ENCODE measurements at regions not wholly inside any gene's neighbourhood (a gene's known extent, or its start where the extent isn't known, plus 50 kb on each side); places are given as distances from the start of the nearest gene placed in this dataset.
A peak's percentile ranks its signal among the peaks of the same experiment; 100 is the strongest.

DNA sequence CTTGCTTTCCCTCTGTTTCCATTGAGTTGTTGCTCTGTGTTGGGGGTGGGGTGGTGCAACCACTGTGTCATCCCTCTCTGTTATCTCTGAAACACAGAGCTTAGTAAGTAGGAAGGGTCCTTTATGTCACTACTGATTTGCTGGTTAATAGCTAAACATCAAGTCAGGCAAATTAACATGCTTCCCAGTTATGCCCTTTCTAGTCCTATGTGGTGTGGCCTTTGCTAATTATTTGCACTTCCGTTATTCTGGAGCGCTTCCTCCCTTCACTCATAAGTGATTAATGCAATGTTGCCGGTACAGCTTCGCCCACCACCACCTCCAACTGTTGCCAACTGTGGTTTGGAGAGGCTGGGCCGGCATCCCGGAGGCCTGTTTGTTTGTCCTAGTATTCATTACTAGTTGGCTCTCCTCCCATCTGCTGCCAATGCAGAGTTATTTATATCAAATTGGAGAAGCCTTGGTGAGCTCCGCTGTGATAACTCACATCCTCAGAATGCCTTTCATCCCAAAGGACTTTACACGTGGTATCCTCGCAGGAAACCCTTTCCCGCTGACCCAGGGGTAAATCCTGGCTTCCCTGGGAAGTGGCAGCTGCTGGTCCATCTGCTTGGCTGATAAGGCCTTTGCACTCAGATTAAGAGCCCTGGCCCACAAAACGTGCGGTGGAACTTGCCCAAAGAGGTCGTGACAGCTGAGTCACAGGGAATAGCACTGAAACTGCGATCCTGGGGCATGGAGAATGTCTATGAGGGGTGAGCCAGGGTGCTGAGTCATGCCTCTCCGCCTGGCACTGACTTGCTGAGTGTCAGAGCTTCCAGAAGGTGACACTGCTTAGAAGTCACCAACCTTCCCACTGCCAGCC, 72.0 kb upstream of the ZCCHC2 start:
- H3K27ac ChIP-seq (ENCODE audit: insufficient read depth, low read length, poor library complexity, severe bottlenecking): no peak overlapping the region
- DNase-seq: no peak

DNA sequence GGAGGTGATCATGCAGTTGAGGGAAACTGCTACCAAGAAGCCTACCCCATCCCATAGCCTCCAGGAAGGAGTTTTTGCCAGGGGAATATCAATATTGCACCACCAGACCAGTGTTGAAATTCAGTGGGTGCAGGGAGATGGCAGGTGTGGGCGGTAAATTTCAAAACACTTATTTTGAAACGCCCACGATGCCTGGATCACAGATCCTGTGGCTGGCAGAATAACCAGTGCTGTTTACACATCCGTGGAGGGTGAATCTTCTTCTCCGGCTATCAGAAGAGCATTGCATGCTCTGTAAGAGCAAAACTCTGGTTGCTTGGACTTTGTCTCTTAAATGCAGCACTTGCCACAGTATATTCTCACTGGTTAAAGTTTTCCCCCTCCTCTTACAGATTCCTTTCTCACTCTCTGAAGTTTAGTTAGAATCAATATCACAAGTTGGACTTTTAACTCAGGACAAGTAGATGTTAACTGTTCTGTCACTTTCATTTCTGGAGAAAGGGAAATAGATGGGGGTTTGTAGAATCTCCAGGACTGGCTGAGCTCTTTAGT, 70.5 kb upstream of the ZCCHC2 start:
- no peak overlapping the region for H3K4me3 ChIP-seq (ENCODE audit: low read depth, low read length)
- Mint-ChIP-seq H3K4me3 (no peak overlapping the region), H3K27me3 (peaks cover 25% of the 10 kb centered on the region), H3K27ac (no peak overlapping the region), H3K4me1 (peaks cover 0 to 6% (median 2%) of the 10 kb centered on the region in 4 donors), H3K9me3 (peaks cover 0 to 2% (median 0%) of the 10 kb centered on the region in 7 donors), H3K36me3 (no peaks in the 10 kb centered on the region)
- no peaks in the 10 kb centered on the region for H3K36me3 ChIP-seq (ENCODE audit: control insufficient read depth, insufficient read depth, low read length)
- no peaks in the 10 kb centered on the region for H3K4me1 ChIP-seq (ENCODE audit: control insufficient read depth, insufficient read depth, low read length, poor library complexity, severe bottlenecking)
- DNase-seq (no peak), ATAC-seq (ENCODE audit: low read depth in 2 of 2) (no peak)
- peaks cover 3% of the 10 kb centered on the region for H3K27me3 ChIP-seq (ENCODE audit: control insufficient read depth, insufficient read depth, low read length)
- H3K27ac ChIP-seq (ENCODE audit: insufficient read depth, low read length, poor library complexity, severe bottlenecking): no peak overlapping the region
- no peaks in the 10 kb centered on the region for H3K9me3 ChIP-seq (ENCODE audit: control insufficient read depth in 2 of 2, low read length in 2 of 2)

More for the DNA sequence above, 72.0 kb upstream of the ZCCHC2 start:
- Histone ChIP-seq H3K27me3 (ENCODE audit: control insufficient read depth, insufficient read depth, low read length) (no peaks in the 10 kb centered on the region), H3K9me3 (ENCODE audit: control insufficient read depth in 2 of 2, low read length in 2 of 2) (no peaks in the 10 kb centered on the region), H3K36me3 (ENCODE audit: control insufficient read depth, insufficient read depth, low read length) (no peaks in the 10 kb centered on the region), H3K4me1 (ENCODE audit: control insufficient read depth, insufficient read depth, low read length, poor library complexity, severe bottlenecking) (no peaks in the 10 kb centered on the region), H3K4me3 (ENCODE audit: low read depth, low read length) (no peak overlapping the region)
- Mint-ChIP-seq H3K4me3 (no peak overlapping the region), H3K36me3 (no peaks in the 10 kb centered on the region), H3K27me3 (peaks cover 21% of the 10 kb centered on the region), H3K4me1 (peaks cover 0 to 4% (median under 1%) of the 10 kb centered on the region in 4 donors), H3K9me3 (peaks cover 0 to 2% (median 0%) of the 10 kb centered on the region in 7 donors), H3K27ac (no peak overlapping the region)
- peak in 1 of 2 donors; percentile 40 for ATAC-seq (ENCODE audit: low read depth in 2 of 2)

DNA sequence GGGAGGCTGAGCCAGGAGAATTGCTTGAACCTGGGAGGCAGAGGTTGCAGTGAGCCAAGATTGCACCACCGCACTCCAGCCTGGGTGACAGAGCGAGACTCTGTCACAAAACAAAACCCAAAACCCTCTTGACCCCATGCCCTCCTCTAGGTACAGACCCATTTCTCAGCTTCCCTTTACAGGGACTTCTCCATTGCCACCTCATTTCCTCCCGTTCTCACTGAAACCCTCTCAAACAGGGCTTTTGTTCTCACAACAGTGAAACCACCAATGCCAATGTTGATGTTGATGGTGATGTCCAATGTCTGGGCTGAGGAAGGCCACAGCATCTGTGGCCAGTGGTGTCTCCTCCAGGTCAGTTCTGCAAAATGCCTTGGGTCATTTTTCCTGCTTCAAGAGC, 69.0 kb upstream of the ZCCHC2 start:
- ATAC-seq (ENCODE audit: low read depth in 2 of 2): no peak
- Mint-ChIP-seq H3K36me3 (no peaks in the 10 kb centered on the region), H3K27ac (no peak overlapping the region), H3K27me3 (peaks cover 33% of the 10 kb centered on the region), H3K4me3 (no peak overlapping the region), H3K4me1 (peaks cover 0 to 6% (median 0%) of the 10 kb centered on the region in 4 donors), H3K9me3 (peaks cover 0 to 2% (median 0%) of the 10 kb centered on the region in 7 donors)
- H3K4me3 ChIP-seq (ENCODE audit: low read depth, low read length): no peak overlapping the region
- no peak overlapping the region for H3K27ac ChIP-seq (ENCODE audit: insufficient read depth, low read length, poor library complexity, severe bottlenecking)
- no peaks in the 10 kb centered on the region for H3K36me3 ChIP-seq (ENCODE audit: control insufficient read depth, insufficient read depth, low read length)
- H3K4me1 ChIP-seq (ENCODE audit: control insufficient read depth, insufficient read depth, low read length, poor library complexity, severe bottlenecking): no peaks in the 10 kb centered on the region
- no peak for DNase-seq
- peaks cover 3% of the 10 kb centered on the region for H3K27me3 ChIP-seq (ENCODE audit: control insufficient read depth, insufficient read depth, low read length)
- no peaks in the 10 kb centered on the region for H3K9me3 ChIP-seq (ENCODE audit: control insufficient read depth in 2 of 2, low read length in 2 of 2)

DNA sequence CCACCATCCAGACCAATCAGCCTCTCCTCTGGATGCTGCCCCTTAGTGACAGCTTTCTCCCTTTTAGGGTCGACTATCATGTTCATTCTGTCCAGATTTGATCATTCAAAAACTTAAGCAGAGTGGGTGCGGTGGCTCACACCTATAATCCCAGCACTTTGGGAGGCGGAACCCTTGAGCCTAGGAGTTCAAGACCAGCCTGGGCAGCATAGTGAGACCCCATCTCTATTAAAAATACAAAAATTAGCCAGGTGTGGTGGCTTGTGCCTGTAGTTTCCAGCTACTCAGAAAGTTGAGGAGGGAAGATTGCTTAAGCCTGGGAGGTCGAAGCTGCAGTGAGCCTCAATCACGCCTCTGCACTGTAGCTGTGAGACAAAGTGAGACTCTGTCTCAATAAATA, 68.3 kb upstream of the ZCCHC2 start:
- Mint-ChIP-seq H3K4me1 (peaks cover 0 to 6% (median 0%) of the 10 kb centered on the region in 4 donors), H3K36me3 (no peaks in the 10 kb centered on the region), H3K9me3 (peaks cover 0 to 2% (median 0%) of the 10 kb centered on the region in 7 donors), H3K27me3 (peaks cover 37% of the 10 kb centered on the region), H3K4me3 (no peak overlapping the region), H3K27ac (no peak overlapping the region)
- Histone ChIP-seq H3K27me3 (ENCODE audit: control insufficient read depth, insufficient read depth, low read length) (peaks cover 3% of the 10 kb centered on the region), H3K36me3 (ENCODE audit: control insufficient read depth, insufficient read depth, low read length) (no peaks in the 10 kb centered on the region), H3K4me3 (ENCODE audit: low read depth, low read length) (no peak overlapping the region), H3K9me3 (ENCODE audit: control insufficient read depth in 2 of 2, low read length in 2 of 2) (no peaks in the 10 kb centered on the region), H3K27ac (ENCODE audit: insufficient read depth, low read length, poor library complexity, severe bottlenecking) (no peak overlapping the region), H3K4me1 (ENCODE audit: control insufficient read depth, insufficient read depth, low read length, poor library complexity, severe bottlenecking) (no peaks in the 10 kb centered on the region)
- ATAC-seq (ENCODE audit: low read depth in 2 of 2) (no peak), DNase-seq (no peak)

DNA sequence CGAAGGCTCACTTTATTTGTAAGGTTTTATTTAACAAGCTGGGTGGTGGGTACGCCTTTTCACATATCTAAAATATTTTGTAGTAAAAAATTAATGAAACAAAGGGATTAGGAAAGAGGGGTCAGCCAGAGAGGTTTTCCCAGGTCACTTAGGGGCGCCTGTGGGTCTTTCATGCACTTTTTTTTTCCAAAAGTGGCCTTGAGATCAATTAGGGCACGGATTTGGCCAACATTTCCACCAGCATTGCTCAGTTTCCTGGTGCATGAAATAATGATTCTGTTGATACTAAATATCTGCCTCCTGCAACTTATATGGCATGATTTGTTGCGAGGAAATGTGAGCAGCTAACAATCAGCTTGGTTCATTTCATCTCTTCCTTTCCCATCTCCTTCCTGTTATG, 67.6 kb upstream of the ZCCHC2 start:
- no peak overlapping the region for H3K27ac ChIP-seq (ENCODE audit: insufficient read depth, low read length, poor library complexity, severe bottlenecking)
- no peaks in the 10 kb centered on the region for H3K36me3 Mint-ChIP-seq
- H3K4me1 ChIP-seq (ENCODE audit: control insufficient read depth, insufficient read depth, low read length, poor library complexity, severe bottlenecking): no peaks in the 10 kb centered on the region
- peaks cover 0 to 6% (median 0%) of the 10 kb centered on the region in 4 donors for H3K4me1 Mint-ChIP-seq
- H3K9me3 ChIP-seq (ENCODE audit: control insufficient read depth in 2 of 2, low read length in 2 of 2): no peaks in the 10 kb centered on the region
- peaks cover 42% of the 10 kb centered on the region for H3K27me3 Mint-ChIP-seq
- H3K4me3 ChIP-seq (ENCODE audit: low read depth, low read length): no peak overlapping the region
- no peak overlapping the region for H3K27ac Mint-ChIP-seq
- peaks cover 0 to 2% (median 0%) of the 10 kb centered on the region in 7 donors for H3K9me3 Mint-ChIP-seq
- H3K27me3 ChIP-seq (ENCODE audit: control insufficient read depth, insufficient read depth, low read length): peaks cover 3% of the 10 kb centered on the region
- no peaks in the 10 kb centered on the region for H3K36me3 ChIP-seq (ENCODE audit: control insufficient read depth, insufficient read depth, low read length)
- DNase-seq (no peak), ATAC-seq (ENCODE audit: low read depth in 2 of 2) (no peak)
- H3K4me3 Mint-ChIP-seq: no peak overlapping the region

DNA sequence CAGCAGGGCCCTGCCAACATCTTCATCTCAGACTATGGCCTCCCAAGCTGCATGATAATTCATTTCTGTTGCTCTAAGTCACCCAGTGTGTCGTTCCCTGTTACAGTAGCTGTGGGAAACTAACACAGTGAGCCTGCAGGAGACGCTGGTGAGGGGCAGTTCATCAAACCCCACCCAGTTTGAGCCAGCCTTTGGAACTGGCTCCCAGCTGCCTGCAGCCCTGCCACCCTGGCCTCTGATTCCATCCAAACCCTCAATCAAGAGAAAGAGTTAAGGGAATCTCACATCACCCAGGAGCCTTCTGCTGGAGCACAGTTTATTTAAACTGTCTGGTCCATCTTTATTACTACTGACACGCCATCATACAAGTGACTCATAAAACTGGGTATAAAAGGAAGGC, 64.9 kb upstream of the ZCCHC2 start:
- Mint-ChIP-seq H3K27ac (peak overlapping the region in 1 of 3 donors; percentile 20), H3K27me3 (peaks cover 42% of the 10 kb centered on the region)
- no peak for ATAC-seq (ENCODE audit: low read depth in 2 of 2)

DNA sequence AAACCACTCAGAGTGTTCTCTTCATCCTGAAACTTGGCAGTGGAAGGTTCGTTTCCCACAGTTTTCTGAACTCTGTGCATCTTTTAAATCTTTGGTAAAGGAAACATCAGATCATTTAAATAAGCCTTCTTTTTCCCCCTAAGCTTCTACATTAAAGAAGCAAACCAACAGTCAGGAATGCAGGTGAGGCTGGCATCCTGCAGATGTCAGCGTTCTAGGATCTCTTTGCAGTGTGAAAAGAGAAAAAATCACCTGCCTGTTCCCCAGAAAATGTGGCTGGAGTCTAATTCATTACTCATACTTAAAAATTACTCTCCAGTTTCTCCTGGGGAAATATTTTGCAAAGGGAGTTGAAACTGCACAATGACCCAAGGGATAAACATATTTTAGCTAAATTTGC, 64.5 kb upstream of the ZCCHC2 start:
- peaks cover 0 to 6% (median 0%) of the 10 kb centered on the region in 4 donors for H3K4me1 Mint-ChIP-seq
- no peaks in the 10 kb centered on the region for H3K36me3 Mint-ChIP-seq

More for the DNA sequence above, 64.9 kb upstream of the ZCCHC2 start:
- no peak for DNase-seq
- Histone ChIP-seq H3K36me3 (ENCODE audit: control insufficient read depth, insufficient read depth, low read length) (no peaks in the 10 kb centered on the region), H3K27ac (ENCODE audit: insufficient read depth, low read length, poor library complexity, severe bottlenecking) (no peak overlapping the region), H3K4me3 (ENCODE audit: low read depth, low read length) (no peak overlapping the region), H3K9me3 (ENCODE audit: control insufficient read depth in 2 of 2, low read length in 2 of 2) (no peaks in the 10 kb centered on the region), H3K27me3 (ENCODE audit: control insufficient read depth, insufficient read depth, low read length) (peaks cover 3% of the 10 kb centered on the region), H3K4me1 (ENCODE audit: control insufficient read depth, insufficient read depth, low read length, poor library complexity, severe bottlenecking) (no peaks in the 10 kb centered on the region)
- no peak overlapping the region for H3K4me3 Mint-ChIP-seq
- peaks cover 0 to 2% (median 0%) of the 10 kb centered on the region in 7 donors for H3K9me3 Mint-ChIP-seq
- H3K36me3 Mint-ChIP-seq: no peaks in the 10 kb centered on the region
- H3K4me1 Mint-ChIP-seq: peaks cover 0 to 6% (median 0%) of the 10 kb centered on the region in 4 donors

More for the DNA sequence above, 64.5 kb upstream of the ZCCHC2 start:
- no peaks in the 10 kb centered on the region for H3K9me3 ChIP-seq (ENCODE audit: control insufficient read depth in 2 of 2, low read length in 2 of 2)
- peaks cover 3% of the 10 kb centered on the region for H3K27me3 ChIP-seq (ENCODE audit: control insufficient read depth, insufficient read depth, low read length)
- Mint-ChIP-seq H3K4me3 (no peak overlapping the region), H3K27me3 (peaks cover 39% of the 10 kb centered on the region), H3K27ac (no peak overlapping the region), H3K9me3 (peaks cover 0 to 2% (median 0%) of the 10 kb centered on the region in 7 donors)
- H3K4me3 ChIP-seq (ENCODE audit: low read depth, low read length): no peak overlapping the region
- peak in 1 of 3 donors; percentile 8 for DNase-seq
- no peak for ATAC-seq (ENCODE audit: low read depth in 2 of 2)
- no peak overlapping the region for H3K27ac ChIP-seq (ENCODE audit: insufficient read depth, low read length, poor library complexity, severe bottlenecking)
- H3K36me3 ChIP-seq (ENCODE audit: control insufficient read depth, insufficient read depth, low read length): no peaks in the 10 kb centered on the region
- no peaks in the 10 kb centered on the region for H3K4me1 ChIP-seq (ENCODE audit: control insufficient read depth, insufficient read depth, low read length, poor library complexity, severe bottlenecking)
